Keratinocyte (primary cell): ENCODE measurements at regions not wholly inside any gene's neighbourhood (a gene's known extent, or its start where the extent isn't known, plus 50 kb on each side); places are given as distances from the start of the nearest gene placed in this dataset.

Source experiments
- DNase-seq: peaks from one replicate; pipeline ENCODE4 v3.0.0-alpha.2; 2011; ENCODE audit warnings: low read depth, missing footprints, low spot score
- FAIRE-seq: peaks from 2 replicates; lab custom pipeline; 2011; peaks lifted over from hg19 to GRCh38; lab: Jason Lieb, UNC
- H2AFZ ChIP-seq: 2 replicates; pipeline ENCODE4 v1.6.0; 2012; ENCODE audit warnings: low read length, control low read depth, inconsistent platforms; ENCODE audit not compliant: control insufficient read depth
- H3K27ac ChIP-seq: 2 replicates; pipeline ENCODE4 v1.5.1; 2011; ENCODE audit warnings: low read length; ENCODE audit not compliant: control insufficient read depth, insufficient read depth
- H3K27me3 ChIP-seq: 3 replicates; pipeline ENCODE4 v1.6.0; 2011; ENCODE audit warnings: low read length; ENCODE audit not compliant: control insufficient read depth, insufficient read depth; ENCODE audit errors: extremely low read depth
- H3K36me3 ChIP-seq, 2 experiments: 2 replicates in 1 of 2; 3 replicates in 1 of 2; pipeline ENCODE4 v1.5.1; 2011; ENCODE audit warnings: low read length in 2 of 2, mild to moderate bottlenecking in 1 of 2; ENCODE audit not compliant: control insufficient read depth in 2 of 2, insufficient read depth in 2 of 2; ENCODE audit errors: extremely low read depth in 1 of 2
- H3K4me1 ChIP-seq: 3 replicates; pipeline ENCODE4 v1.5.1; 2011; ENCODE audit warnings: low read length; ENCODE audit not compliant: control insufficient read depth, insufficient read depth; ENCODE audit errors: extremely low read depth
- H3K4me2 ChIP-seq: 3 replicates; pipeline ENCODE4 v1.6.0; 2011; ENCODE audit warnings: low read depth, low read length; ENCODE audit not compliant: control insufficient read depth, insufficient read depth; ENCODE audit errors: extremely low read depth
- H3K4me3 ChIP-seq, 3 experiments: fragments of 200-600 bp in 1 of 3; sonication (generic) in 1 of 3; 2 replicates in 2 of 3; 3 replicates in 1 of 3; pipeline ENCODE4 v1.5.1; 2011 to 2016; ENCODE audit warnings: low read length in 3 of 3, mild to moderate bottlenecking in 3 of 3, control low read depth in 2 of 3, inconsistent platforms in 1 of 3, low read depth in 1 of 3, mixed read lengths in 1 of 3, mixed run types in 1 of 3, moderate library complexity in 1 of 3; ENCODE audit not compliant: control insufficient read depth in 2 of 3, insufficient read depth in 2 of 3; ENCODE audit errors: extremely low read depth in 1 of 3
- H3K79me2 ChIP-seq: 2 replicates; pipeline ENCODE4 v1.6.0; 2012; ENCODE audit warnings: low read length; ENCODE audit not compliant: control insufficient read depth, insufficient read depth
- H3K9ac ChIP-seq: 3 replicates; pipeline ENCODE4 v1.6.0; 2011; ENCODE audit warnings: low read length; ENCODE audit not compliant: control insufficient read depth, insufficient read depth; ENCODE audit errors: extremely low read depth
- H3K9me1 ChIP-seq: 3 replicates; pipeline ENCODE4 v1.6.0; 2011; ENCODE audit warnings: low read length; ENCODE audit not compliant: control insufficient read depth, insufficient read depth; ENCODE audit errors: extremely low read depth
- H3K9me3 ChIP-seq: 2 replicates; pipeline ENCODE4 v1.5.1; 2012; ENCODE audit warnings: low read depth, low read length; ENCODE audit not compliant: control insufficient read depth
- H4K20me1 ChIP-seq: 3 replicates; pipeline ENCODE4 v1.6.0; 2011; ENCODE audit warnings: low read length; ENCODE audit not compliant: control insufficient read depth, insufficient read depth; ENCODE audit errors: extremely low read depth
- EZH2 ChIP-seq: IDR thresholded peaks from one replicate; pipeline ENCODE4 v1.6.1; 2012; ENCODE audit warnings: inconsistent platforms, mild to moderate bottlenecking, low read length, moderate library complexity
- dilution Hi-C: fragments of 300-500 bp; cut with MboI; formaldehyde crosslinking; loops from one replicate; pipeline ENCODE4 v1.7.0; 2020; ENCODE audit warnings: low sequenced_read_pairs; ENCODE audit not compliant: extremely low pct_ligation_motif_present
- TF ChIP-seq, protein P1 (sequence below), 3 experiments: IDR thresholded peaks in 1 of 3; conservative IDR thresholded peaks in 1 of 3; optimal IDR thresholded peaks in 1 of 3; 2 replicates in 2 of 3; 3 replicates in 1 of 3; pipeline versions ENCODE3 to v1.5.1; 2011; ENCODE audit warnings: low read length in 3 of 3, mild to moderate bottlenecking in 3 of 3, moderate library complexity in 2 of 3, control low read depth in 1 of 3, inconsistent platforms in 1 of 3; ENCODE audit not compliant: insufficient read depth in 2 of 3; ENCODE audit errors: extremely low read depth in 1 of 3

DNA sequence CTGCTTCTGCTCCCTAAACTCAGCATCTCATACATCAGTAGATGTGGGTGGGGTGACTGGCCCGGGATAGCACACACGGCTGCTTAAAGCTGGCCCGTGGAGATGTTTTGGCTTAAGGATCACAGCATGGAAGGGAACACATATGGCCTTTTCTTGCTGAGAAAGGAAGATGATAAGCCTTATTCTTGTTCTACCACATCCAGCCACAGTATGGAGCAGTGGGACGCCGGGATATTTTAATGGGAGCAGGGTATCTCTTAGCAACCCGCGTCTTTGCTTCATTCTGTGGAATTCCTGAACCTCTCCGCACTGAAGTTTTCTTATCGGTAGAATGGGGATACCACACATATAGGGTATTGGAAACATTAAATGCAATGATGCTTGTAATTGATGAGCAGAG lies 94.1 kb upstream of the PROK2 start:
- Histone ChIP-seq H3K4me2 (no peak overlapping the region), H3K9me1 (no peaks in the 10 kb centered on the region), H4K20me1 (no peaks in the 10 kb centered on the region), H3K9ac (no peak overlapping the region), H3K79me2 (no peaks in the 10 kb centered on the region), H2AFZ (no peak overlapping the region), H3K36me3 (no peaks in the 10 kb centered on the region), H3K9me3 (no peaks in the 10 kb centered on the region), H3K4me3 (no peak overlapping the region), H3K27me3 (peaks cover 2% of the 10 kb centered on the region), H3K27ac (no peak overlapping the region), H3K4me1 (no peaks in the 10 kb centered on the region)
- DNase-seq (no peak), FAIRE-seq (no peak)
- dilution Hi-C loops = no loop called here
- TF ChIP-seq, protein P1, sequence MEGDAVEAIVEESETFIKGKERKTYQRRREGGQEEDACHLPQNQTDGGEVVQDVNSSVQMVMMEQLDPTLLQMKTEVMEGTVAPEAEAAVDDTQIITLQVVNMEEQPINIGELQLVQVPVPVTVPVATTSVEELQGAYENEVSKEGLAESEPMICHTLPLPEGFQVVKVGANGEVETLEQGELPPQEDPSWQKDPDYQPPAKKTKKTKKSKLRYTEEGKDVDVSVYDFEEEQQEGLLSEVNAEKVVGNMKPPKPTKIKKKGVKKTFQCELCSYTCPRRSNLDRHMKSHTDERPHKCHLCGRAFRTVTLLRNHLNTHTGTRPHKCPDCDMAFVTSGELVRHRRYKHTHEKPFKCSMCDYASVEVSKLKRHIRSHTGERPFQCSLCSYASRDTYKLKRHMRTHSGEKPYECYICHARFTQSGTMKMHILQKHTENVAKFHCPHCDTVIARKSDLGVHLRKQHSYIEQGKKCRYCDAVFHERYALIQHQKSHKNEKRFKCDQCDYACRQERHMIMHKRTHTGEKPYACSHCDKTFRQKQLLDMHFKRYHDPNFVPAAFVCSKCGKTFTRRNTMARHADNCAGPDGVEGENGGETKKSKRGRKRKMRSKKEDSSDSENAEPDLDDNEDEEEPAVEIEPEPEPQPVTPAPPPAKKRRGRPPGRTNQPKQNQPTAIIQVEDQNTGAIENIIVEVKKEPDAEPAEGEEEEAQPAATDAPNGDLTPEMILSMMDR (optimal IDR thresholded peaks at IDR 0.05 in 1 of 3, IDR thresholded peaks at IDR 0.05 in 1 of 3, conservative IDR thresholded peaks at IDR 0.05 in 1 of 3; ENCODE audit: extremely low read depth in 1 of 3, insufficient read depth in 2 of 3, low read length in 3 of 3) = no peak

DNA sequence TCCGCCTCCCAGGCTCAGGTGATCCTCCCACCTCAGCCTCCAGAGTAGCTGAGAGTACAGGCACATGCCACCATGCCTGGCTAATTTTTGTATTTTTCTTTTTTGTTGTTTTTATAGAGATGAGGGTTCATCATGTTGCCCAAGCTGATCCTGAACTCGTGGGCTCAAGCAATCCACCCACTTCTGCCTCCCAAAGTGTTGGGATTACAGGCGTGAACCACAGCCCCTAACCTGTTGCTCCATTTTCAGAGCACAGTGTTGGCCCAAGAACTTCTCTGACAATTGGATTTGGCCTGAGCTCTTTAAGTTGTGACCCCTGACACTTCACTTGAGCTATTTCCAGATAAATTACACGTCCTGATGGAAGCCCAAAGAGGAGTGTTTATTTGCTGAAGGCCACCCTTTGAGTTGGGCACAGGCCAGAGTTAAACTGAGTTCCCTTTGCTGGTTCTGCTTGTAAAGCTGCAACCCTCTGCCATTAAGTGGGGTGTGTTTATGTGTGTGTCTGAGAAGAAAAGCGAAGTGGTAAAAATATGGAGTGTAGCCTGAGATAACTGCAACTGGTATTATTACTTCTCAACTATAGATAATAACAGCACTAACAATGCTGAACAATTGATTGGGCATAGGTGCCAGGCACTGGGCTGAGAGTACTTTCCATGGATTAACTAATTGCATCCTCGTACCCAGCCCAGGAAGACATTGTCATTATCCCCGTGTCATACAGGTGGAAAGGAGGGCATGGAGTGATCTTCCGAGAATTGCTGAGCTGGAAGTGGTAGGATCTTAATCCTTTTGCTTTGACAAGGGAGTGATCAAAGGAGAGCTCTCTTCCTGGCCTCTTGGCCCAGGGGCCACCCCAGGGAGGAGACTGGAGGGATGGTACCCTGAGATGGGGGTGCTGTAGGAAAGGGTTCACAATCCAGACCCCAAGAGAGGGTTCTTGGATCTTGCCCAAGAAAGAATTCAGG lies 91.5 kb upstream of the PROK2 start:
- TF ChIP-seq, protein P1 (optimal IDR thresholded peaks at IDR 0.05 in 1 of 3, IDR thresholded peaks at IDR 0.05 in 1 of 3, conservative IDR thresholded peaks at IDR 0.05 in 1 of 3; ENCODE audit: extremely low read depth in 1 of 3, insufficient read depth in 2 of 3, low read length in 3 of 3) = no peak
- no peak for TF ChIP-seq EZH2
- H3K9me1 ChIP-seq = no peaks in the 10 kb centered on the region
- no peak overlapping the region for H3K9ac ChIP-seq
- no peaks in the 10 kb centered on the region for H3K79me2 ChIP-seq
- no peak overlapping the region for H3K27ac ChIP-seq
- H3K27me3 ChIP-seq = peaks cover 2% of the 10 kb centered on the region
- H2AFZ ChIP-seq = no peak overlapping the region
- H3K4me2 ChIP-seq = no peak overlapping the region
- no peak overlapping the region for H3K4me3 ChIP-seq
- H3K36me3 ChIP-seq = no peaks in the 10 kb centered on the region
- no peaks in the 10 kb centered on the region for H4K20me1 ChIP-seq
- H3K4me1 ChIP-seq = no peaks in the 10 kb centered on the region
- H3K9me3 ChIP-seq = no peaks in the 10 kb centered on the region
- dilution Hi-C loops = no loop called here
- FAIRE-seq = no peak
- DNase-seq = no peak
